ENCODE measurements at regions not wholly inside any gene's neighbourhood (a gene's known extent, or its start where the extent isn't known, plus 50 kb on each side); places are given as distances from the start of the nearest gene placed in this dataset.

- Histone ChIP-seq H4K20me1 (replicated peaks; ENCODE audit: insufficient read depth) (no peaks in the 10 kb centered on the region), H3K27ac (ENCODE audit: low read depth) (no peak overlapping the region), H2AFZ (no peak overlapping the region), H3K4me1 (ENCODE audit: insufficient read depth) (no peaks in the 10 kb centered on the region), H3F3A (replicated peaks; ENCODE audit: low read depth) (no peaks in the 10 kb centered on the region), H3K4me3 (no peak overlapping the region), H3K4me2 (no peak overlapping the region), H3K36me3 (ENCODE audit: insufficient read depth) (no peaks in the 10 kb centered on the region), H3K27me3 (ENCODE audit: insufficient read depth) (no peaks in the 10 kb centered on the region), H3K9me2 (ENCODE audit: insufficient read depth) (peaks cover 9% of the 10 kb centered on the region; the same call in 1 of the 2 replicates), H3K79me2 (replicated peaks; ENCODE audit: insufficient read depth) (no peaks in the 10 kb centered on the region)
- Mint-ChIP-seq H3K4me3 (no peak overlapping the region), H3K9me3 (no peaks in the 10 kb centered on the region), H3K27ac (no peak overlapping the region), H3K4me1 (no peaks in the 10 kb centered on the region), H3K27me3 (ENCODE audit: insufficient read depth, low read depth, poor library complexity) (peaks cover 3% of the 10 kb centered on the region), H3K36me3 (ENCODE audit: low read depth) (no peaks in the 10 kb centered on the region)
- ATAC-seq (no peak), DNase-seq (ENCODE audit: low spot score) (no peak)
- TF ChIP-seq CTCF (conservative IDR thresholded peaks at IDR 0.05; ENCODE audit: low read depth in 2 of 2) (no peak), NANOG (IDR thresholded peaks at IDR 0.05; ENCODE audit: borderline replicate concordance) (no peak), ZNF331 (CRISPR knock-in tag; IDR thresholded peaks at IDR 0.05; ENCODE audit: low read depth) (no peak), ETS1 (IDR thresholded peaks at IDR 0.05) (no peak), REST (IDR thresholded peaks at IDR 0.05; ENCODE audit: unreplicated experiment) (no peak), POLR2AphosphoS5 (IDR thresholded peaks at IDR 0.05; ENCODE audit: low read depth) (no peak), CREB1 (CRISPR knock-in tag; IDR thresholded peaks at IDR 0.05; ENCODE audit: low read depth) (no peak), STAT1 (IDR thresholded peaks at IDR 0.05; ENCODE audit: unreplicated experiment) (no peak), ZNF462 (CRISPR knock-in tag; IDR thresholded peaks at IDR 0.05) (no peak), EZH2 (IDR thresholded peaks at IDR 0.05; ENCODE audit: low read depth, unreplicated experiment) (no peak), JUNB (IDR thresholded peaks at IDR 0.05; ENCODE audit: unreplicated experiment) (no peak), EZH2phosphoT487 (IDR thresholded peaks at IDR 0.05; ENCODE audit: unreplicated experiment) (no peak)
Observed at GRCh38 chr9:13778631-13779030, 499.1 kb upstream of the MPDZ start.

Data from GM23338 (cell line).